Pancreas (tissue), 10 donors: ENCODE measurements at regions not wholly inside any gene's neighbourhood (a gene's known extent, or its start where the extent isn't known, plus 50 kb on each side); places are given as distances from the start of the nearest gene placed in this dataset.

ENCODE experiments used
- ATAC-seq, 4 donors: fragments of 200-7000 bp; cut with Tn5 transposase; one replicate each; pipeline versions ENCODE4 v1.8.0 to v1.9.1; 2020; ENCODE audit warnings: mild to moderate bottlenecking in 4 of 4, moderate library complexity in 4 of 4
- DNase-seq, 6 donors: peaks; one replicate each; pipeline ENCODE4 v3.0.0-alpha.2; 2020
- FAIRE-seq: peaks from 2 replicates; lab custom pipeline; 2012; peaks lifted over from hg19 to GRCh38; lab: Jason Lieb, UNC
- H3K27ac ChIP-seq, 4 donors: fragments of 200-600 bp; sonication (generic); 1 replicate in 3 of 4; 2 replicates in 1 of 4; pipeline versions ENCODE4 v1.5.0 to v1.8.0; 2020
- H3K27me3 ChIP-seq, 4 donors: fragments of 200-600 bp; one replicate each; pipeline ENCODE4 v1.8.0; 2021
- H3K36me3 ChIP-seq, 3 donors: fragments of 200-600 bp; sonication (generic) in 1 of 3; one replicate each; pipeline versions ENCODE4 v1.5.0 to v1.8.0; 2020 to 2021
- H3K4me1 ChIP-seq, 3 donors: fragments of 200-600 bp; one replicate each; pipeline ENCODE4 v1.8.0; 2021
- H3K4me3 ChIP-seq, 4 donors: fragments of 200-600 bp; sonication (generic) in 2 of 4; one replicate each; pipeline versions ENCODE4 v1.5.0 to v1.8.0; 2020 to 2021
- H3K9me3 ChIP-seq, 4 donors: fragments of 200-600 bp; one replicate each; pipeline ENCODE4 v1.8.0; 2021
- WGBS, 2 donors: extraction: QIAGEN DNeasy Blood & Tissue Kit; methylation state at CpG; one replicate each; pipeline ENCODE4 v1.1.7; 2013; 5-methylcytosine and 5-hydroxymethylcytosine counted together
- intact Hi-C, 3 donors: fragments of 100-400 bp; cut with DNase I; formaldehyde crosslinking; loops; one replicate each; pipeline versions ENCODE4 v1.11.1 to v1.14.2; 2022
- TF ChIP-seq, protein P1 (sequence below), 4 donors: fragments of 200-600 bp; sonication (generic) in 3 of 4; IDR thresholded peaks; one replicate each; pipeline versions ENCODE4 v1.5.0 to v1.8.0; 2021; ENCODE audit warnings: antibody characterized with exemption in 4 of 4
- donor health status: healthy with polysubstance abuse.
- donor health status: DM: no; HTN: no; CAD: no; lungs with moderate emphysema.
- donor health status: DM: no; HTN: no; CAD: no.
- donor health status: control.
- donor health status: control.
- donor health status: Bipolar disorder and iron deficiency.
- donor health status: DM: yes; HTN: yes; CAD: no.
- donor health status: DM: no; HTN: no; CAD: no.
- donor health status: DM: no; HTN: no; CAD: no.
- donor health status: DM: yes; HTN: yes; CAD: no.

DNA sequence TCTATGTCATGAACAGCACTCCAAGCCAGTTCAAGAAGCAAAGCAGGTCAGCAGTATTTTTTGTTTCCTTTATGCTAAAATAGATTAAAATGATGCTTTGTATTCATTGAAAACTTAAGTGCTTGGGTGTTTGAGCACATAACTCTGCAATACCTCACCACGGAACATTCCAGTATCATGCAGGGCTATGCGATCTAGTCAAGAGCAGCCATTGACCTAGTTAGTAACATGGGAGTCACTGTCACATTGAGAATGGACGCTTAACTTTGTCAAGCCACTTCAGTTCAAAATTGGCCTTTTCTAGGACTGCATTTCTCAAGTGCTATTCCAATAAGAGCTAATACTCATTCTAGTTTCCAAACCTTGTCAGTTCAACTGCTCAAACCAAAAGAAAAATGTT lies 160.1 kb upstream of the FSTL5 start:
- WGBS, 2 donors, result 64 to 75% methylated on average over 3 of the region's 3 CpGs

DNA sequence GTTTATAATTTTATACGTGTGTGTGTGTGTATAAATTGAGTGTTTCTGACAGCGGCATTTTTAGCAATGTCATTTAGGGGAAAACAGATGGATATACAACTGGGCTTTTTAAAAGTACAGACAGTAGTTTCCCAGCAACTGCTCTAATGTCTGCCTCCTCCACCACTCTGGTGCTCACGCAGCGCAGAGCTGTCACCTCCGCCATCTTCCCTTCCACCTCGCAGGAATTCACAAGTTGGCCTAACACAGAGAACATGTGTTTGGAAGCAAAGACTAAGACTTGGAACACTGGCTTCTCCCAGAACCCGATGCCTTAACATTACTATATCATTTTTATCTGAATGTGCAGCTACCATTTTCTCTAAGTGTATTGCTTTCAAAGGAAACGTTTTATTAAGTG lies 158.3 kb upstream of the FSTL5 start:
- TF ChIP-seq, protein P1, sequence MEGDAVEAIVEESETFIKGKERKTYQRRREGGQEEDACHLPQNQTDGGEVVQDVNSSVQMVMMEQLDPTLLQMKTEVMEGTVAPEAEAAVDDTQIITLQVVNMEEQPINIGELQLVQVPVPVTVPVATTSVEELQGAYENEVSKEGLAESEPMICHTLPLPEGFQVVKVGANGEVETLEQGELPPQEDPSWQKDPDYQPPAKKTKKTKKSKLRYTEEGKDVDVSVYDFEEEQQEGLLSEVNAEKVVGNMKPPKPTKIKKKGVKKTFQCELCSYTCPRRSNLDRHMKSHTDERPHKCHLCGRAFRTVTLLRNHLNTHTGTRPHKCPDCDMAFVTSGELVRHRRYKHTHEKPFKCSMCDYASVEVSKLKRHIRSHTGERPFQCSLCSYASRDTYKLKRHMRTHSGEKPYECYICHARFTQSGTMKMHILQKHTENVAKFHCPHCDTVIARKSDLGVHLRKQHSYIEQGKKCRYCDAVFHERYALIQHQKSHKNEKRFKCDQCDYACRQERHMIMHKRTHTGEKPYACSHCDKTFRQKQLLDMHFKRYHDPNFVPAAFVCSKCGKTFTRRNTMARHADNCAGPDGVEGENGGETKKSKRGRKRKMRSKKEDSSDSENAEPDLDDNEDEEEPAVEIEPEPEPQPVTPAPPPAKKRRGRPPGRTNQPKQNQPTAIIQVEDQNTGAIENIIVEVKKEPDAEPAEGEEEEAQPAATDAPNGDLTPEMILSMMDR (IDR thresholded peaks at IDR 0.05), result no peak
- no peak for ATAC-seq

More for the DNA sequence above, 160.1 kb upstream of the FSTL5 start:
- intact Hi-C loops, result no loop called here
- TF ChIP-seq, protein P1 (IDR thresholded peaks at IDR 0.05), result no peak
- no peak for ATAC-seq
- H3K36me3 ChIP-seq, result no peaks in the 10 kb centered on the region
- no peak for DNase-seq
- no peaks in the 10 kb centered on the region for H3K9me3 ChIP-seq
- FAIRE-seq, result no peak
- H3K4me3 ChIP-seq, result no peak overlapping the region
- no peaks in the 10 kb centered on the region for H3K27me3 ChIP-seq
- no peaks in the 10 kb centered on the region for H3K4me1 ChIP-seq
- H3K27ac ChIP-seq, result no peak overlapping the region

DNA sequence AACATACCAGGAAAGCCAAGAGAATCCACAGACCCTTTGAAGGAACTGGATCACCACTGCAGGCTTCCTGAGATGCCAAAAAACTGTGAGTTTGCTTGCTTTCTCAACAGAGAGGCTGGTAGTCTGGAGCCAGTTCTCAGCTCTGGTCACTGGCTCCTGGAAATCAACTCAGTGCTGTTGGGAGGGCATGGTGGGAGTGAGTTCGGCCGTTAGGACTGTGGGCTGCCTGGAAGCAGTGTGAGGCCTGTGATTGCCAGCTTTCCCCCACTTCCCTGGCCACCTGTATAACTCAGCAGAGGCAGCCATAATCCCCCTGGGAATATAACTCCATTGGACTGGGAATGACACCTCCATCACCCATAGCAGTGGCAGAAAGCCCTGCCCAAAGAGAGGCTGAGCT lies 122.0 kb upstream of the FSTL5 start:
- no peak for DNase-seq
- ATAC-seq, result no peak
- no peaks in the 10 kb centered on the region for H3K36me3 ChIP-seq
- H3K4me3 ChIP-seq, result no peak overlapping the region
- no peaks in the 10 kb centered on the region for H3K4me1 ChIP-seq
- H3K27me3 ChIP-seq, result no peaks in the 10 kb centered on the region
- WGBS, 2 donors, result 61 to 84% methylated on average over 2 of the region's 2 CpGs
- H3K9me3 ChIP-seq, result no peaks in the 10 kb centered on the region
- intact Hi-C loops, result no loop called here
- no peak overlapping the region for H3K27ac ChIP-seq
- no peak for FAIRE-seq
- TF ChIP-seq, protein P1 (IDR thresholded peaks at IDR 0.05), result no peak

More for the DNA sequence above, 158.3 kb upstream of the FSTL5 start:
- H3K27me3 ChIP-seq, result no peaks in the 10 kb centered on the region
- no peaks in the 10 kb centered on the region for H3K36me3 ChIP-seq
- intact Hi-C loops, result no loop called here
- no peaks in the 10 kb centered on the region for H3K9me3 ChIP-seq
- no peak overlapping the region for H3K4me3 ChIP-seq
- FAIRE-seq (no peak), DNase-seq (no peak)
- no peaks in the 10 kb centered on the region for H3K4me1 ChIP-seq
- 75 to 79% methylated on average over 8 of the region's 8 CpGs for WGBS, 2 donors
- H3K27ac ChIP-seq, result no peak overlapping the region

DNA sequence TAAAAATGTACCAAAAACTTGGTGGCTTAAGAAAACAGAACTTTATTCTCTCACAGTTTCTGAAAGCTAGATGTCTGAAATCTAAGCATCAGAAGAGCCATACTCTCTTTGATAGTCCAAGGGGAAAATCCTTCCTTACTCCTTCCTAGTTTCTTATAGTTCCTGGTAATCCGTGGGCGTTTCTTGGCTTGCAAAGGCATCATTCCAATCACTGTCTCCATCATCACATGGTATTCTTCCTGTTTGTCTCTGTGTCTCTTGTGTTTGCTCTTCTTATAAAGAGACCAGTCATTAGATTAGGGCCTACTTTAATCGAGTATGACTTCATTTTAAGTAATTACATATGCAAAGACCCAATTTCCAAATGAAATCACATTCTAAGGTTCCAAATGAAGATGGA lies 118.9 kb upstream of the FSTL5 start:
- no peaks in the 10 kb centered on the region for H3K27me3 ChIP-seq
- TF ChIP-seq, protein P1 (IDR thresholded peaks at IDR 0.05), result no peak
- no peak overlapping the region for H3K4me3 ChIP-seq
- DNase-seq, result no peak
- no peaks in the 10 kb centered on the region for H3K9me3 ChIP-seq
- intact Hi-C loops, result no loop called here
- no peak overlapping the region for H3K27ac ChIP-seq
- no peak for ATAC-seq
- 45 to 54% methylated on average over 3 of the region's 3 CpGs for WGBS, 2 donors
- H3K4me1 ChIP-seq, result no peaks in the 10 kb centered on the region
- no peak for FAIRE-seq
- H3K36me3 ChIP-seq, result no peaks in the 10 kb centered on the region

DNA sequence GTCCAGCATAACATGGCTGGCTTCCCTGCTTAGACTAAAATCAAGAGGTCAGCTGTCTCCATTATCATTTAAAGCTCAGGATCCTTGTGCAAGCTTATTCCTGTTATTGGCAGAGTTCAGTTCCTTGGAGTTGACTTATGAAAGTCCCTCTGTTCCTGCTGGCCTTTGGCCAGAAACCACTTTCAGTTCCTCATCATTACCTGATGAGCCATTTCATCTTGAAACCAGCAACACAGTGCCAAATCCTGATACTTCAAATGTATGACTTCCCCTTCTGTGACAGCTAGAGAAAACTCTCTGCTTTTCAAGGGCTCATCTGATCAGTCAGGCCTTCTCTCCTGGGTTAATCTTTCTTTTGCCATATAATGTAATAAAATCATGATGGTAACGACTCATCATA lies 110.6 kb upstream of the FSTL5 start:
- peak in 1 of 4 donors; percentile 40 for ATAC-seq
- no peak for FAIRE-seq
- intact Hi-C loops, result no loop called here
- 46 to 56% methylated on average over 1 of the region's 1 CpG for WGBS, 2 donors
- H3K4me3 ChIP-seq, result no peak overlapping the region
- no peaks in the 10 kb centered on the region for H3K36me3 ChIP-seq
- H3K4me1 ChIP-seq, result no peaks in the 10 kb centered on the region
- H3K27ac ChIP-seq, result no peak overlapping the region
- DNase-seq, result peak in 1 of 6 donors; percentile 17
- no peaks in the 10 kb centered on the region for H3K9me3 ChIP-seq
- TF ChIP-seq, protein P1 (IDR thresholded peaks at IDR 0.05), result no peak
- H3K27me3 ChIP-seq, result no peaks in the 10 kb centered on the region
